GM19372 (cell line): ENCODE measurements at regions not wholly inside any gene's neighbourhood (a gene's known extent, or its start where the extent isn't known, plus 50 kb on each side); places are given as distances from the start of the nearest gene placed in this dataset.

Experiments used
- ATAC-seq: cut with Tn5 transposase; IDR thresholded peaks from one replicate; pipeline ENCODE4 v1.9.1; 2021; ENCODE audit warnings: mild to moderate bottlenecking, low read depth, moderate library complexity; ENCODE audit not compliant: unreplicated experiment

DNA sequence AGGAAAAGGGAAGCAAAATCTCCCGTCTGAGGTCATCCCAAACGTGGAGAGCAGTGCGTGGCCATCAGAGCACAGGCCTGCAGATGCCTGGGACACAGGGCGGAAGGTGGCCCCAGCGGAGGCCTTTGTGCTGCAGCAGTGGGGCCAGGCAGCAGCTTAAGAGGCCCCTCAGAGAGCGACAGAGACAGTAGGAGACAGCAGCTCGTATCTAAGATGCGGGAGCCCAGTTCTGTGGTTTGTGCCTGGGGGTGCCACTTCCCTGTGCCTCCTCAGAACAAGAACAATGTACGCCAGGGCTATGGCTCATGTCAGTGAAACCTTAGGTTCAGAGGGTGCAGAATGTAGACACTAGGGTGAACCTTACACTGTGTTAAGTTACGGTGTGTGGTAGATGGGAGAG is 316.6 kb upstream of the AKR1E2 start:
- no peak for ATAC-seq

DNA sequence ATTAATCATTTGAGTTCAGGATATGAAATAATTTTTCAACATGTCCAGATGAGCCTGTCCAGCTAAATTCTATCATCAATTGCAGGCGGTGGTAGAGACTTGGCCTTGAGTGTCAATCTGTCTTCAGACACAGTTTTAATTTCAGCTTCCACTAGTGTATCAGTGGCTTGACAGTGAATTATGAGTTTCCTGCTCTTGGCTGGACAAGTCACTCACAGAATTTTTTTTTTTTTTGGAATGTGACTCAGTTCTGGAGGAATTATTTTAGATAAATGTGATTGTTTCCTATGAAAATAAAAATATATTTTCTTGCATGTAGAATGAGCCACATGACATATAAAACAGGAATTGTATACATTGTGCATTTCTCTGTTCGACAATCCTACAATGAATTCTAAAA is 319.9 kb upstream of the AKR1E2 start:
- ATAC-seq = no peak

DNA sequence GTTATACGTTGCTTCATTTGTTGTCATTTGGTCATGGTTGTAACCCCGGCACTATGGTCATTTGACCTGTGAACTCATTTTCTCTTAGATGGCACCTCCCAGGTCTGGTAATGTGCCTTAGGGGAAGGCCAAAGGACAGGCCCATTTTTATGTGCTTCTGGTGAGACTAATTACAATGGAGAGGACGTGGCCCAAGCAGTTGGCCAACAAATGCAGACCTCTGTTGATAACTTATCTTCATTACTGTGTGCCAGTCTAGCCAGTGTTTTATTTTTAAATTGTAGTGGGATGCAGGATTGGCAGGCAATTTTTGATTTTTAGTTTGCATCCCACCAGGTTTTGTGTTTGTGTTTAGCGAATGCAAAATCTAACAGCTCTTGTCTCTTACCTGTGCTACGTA is 321.5 kb upstream of the AKR1E2 start:
- ATAC-seq = no peak

DNA sequence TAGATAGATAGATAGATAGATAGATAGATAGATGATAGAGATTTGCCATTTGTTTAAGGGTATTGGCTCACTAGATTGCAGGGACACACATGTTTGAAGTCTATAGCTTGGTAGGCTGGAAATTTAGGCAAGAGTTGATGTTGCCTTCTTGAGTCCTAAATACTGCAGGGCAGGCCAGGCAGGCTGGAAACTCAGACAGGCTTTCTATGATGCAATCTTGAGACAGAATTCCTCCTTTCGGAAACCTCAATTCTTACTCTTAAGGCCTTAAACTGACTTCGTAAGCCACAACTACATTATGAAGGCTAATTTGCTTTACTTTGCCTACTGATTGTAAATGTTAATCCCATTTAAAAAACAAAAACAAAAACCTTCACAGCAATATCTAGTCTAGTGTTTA is 322.9 kb upstream of the AKR1E2 start:
- no peak for ATAC-seq

DNA sequence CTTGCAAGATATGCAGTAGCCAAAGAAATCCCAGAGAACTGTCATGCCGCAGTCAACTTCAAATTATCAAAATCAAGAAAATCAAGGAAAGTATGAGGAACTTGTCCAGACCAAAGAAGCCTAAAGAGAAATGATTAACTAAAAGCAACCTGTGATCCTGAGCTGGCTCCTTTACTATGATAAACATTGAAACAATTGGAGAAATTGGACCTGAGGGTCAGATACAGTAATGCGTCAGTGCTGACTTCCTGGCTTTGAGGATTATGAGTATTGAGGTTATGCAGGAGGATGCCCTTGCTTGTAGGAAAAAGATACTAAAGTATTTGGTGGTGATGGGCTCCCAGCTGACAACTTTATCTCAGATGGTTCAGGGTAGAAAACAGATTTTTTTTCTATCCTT is 324.7 kb upstream of the AKR1E2 start:
- ATAC-seq = no peak

DNA sequence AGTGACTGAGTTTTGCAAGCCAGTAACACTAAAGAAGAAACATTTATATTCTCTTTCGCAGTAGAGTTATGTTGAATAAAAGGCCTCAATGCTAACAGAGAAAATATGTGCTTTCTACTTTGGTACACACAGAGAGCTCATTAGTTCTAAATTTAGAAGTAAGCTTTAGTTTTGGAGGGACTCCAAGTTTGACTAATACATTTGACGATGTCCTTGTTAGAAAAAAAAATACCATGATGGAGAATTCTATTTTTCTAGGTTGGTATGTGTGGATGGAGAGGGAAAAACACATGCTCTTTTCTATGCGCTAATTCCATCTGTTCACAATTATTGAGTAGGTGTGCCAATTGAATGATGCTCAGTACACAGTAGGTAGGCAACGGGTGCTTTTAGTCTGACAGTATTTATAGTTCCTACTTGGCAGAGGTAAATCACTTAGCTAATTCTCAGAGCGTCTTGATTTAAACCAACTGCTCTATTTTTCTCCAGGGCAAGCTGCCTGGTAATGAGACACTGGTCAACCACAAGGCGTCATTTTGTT is 327.2 kb upstream of the AKR1E2 start:
- ATAC-seq = no peak

DNA sequence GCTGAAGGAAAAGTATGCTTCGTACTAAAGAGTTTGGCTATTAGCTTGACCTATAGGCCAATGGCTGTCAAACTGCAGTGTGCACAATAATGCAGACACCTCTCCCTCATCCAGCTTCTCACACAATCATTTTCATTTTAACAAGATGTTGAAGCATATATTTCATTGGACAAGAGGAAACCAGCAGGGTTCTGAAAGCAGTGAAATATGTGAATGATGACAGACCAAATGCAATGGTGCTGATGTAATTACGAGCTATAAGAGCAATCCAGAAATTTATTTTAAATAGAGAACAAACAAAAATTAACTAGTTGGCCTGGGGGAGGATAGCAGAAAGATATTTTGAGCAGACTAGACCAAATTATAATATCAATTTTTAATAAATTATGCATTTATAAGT is 331.5 kb upstream of the AKR1E2 start:
- ATAC-seq = no peak

DNA sequence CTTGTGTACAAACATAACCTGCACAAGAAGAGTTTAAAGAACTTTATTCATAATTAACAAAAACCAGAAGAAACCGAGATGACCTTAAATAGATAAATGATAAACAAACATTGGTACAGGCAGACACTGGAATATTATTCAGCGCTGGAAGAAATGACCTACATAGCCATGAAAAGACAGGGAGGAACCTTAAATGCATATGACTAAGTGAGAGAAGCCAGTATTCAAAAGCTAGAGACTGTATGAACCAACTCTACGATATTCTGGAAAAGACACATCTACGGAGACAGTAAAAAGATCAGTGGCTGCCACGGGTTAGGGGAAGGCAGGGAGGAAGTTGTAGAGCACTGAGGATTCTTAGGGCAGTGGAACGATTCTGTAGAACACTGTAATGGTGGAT is 333.8 kb upstream of the AKR1E2 start:
- ATAC-seq = no peak

DNA sequence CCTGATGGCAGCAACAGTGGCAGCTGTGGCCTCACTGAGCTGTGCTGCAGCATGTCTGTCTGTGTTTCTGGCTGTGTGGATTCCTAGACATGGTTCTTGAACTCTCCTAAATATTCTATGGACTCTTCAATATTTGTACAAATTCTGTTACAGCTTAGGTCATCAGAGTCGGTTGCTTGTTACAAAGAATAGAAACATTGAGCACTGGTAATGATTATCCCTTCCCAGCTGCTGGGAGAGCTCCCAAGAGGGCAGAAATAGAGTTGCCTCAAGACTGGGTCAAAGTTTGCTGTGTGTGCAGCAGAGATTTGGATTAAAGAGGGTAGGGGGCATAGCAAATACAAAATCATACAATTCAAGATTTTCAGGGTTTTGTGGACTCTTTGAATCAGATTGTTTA is 337.1 kb upstream of the AKR1E2 start:
- no peak for ATAC-seq

DNA sequence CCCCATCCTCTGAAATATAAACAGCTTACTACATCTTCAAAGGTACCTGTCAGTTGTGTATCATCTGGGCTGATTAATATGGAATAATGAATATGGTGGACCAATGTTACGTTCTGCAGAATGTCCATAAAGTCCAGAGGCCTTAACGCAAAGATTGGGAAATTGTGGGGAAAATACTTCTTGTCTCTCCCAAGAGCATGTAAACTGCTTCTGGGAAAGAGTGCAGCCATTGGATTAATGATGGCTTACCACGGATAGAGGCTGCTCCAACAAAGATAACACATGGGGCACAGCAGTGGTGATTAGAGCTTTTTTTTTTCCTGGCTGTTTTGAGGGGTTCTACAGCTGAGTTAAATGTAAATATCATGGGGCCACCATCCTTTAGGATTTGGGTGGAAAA is 340.4 kb upstream of the AKR1E2 start:
- no peak for ATAC-seq

DNA sequence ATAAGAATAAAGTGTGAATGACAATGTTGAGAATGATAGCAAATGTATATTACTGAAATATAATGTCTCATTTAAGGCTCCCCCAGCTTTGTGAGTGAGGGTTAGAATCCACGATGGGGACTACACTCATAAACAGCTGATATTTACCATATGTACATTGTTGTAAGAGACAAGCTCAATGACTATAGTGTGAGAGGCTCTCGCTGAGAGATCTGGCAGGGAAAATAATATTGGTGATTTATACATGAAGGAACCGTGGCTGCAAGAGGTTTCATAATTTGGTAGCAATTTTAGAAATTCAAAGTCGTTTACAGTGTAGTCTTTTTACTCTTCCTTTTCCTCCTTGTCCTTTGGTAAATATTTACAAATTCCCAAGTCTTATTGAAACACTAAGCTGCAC is 342.2 kb upstream of the AKR1E2 start:
- no peak for ATAC-seq

DNA sequence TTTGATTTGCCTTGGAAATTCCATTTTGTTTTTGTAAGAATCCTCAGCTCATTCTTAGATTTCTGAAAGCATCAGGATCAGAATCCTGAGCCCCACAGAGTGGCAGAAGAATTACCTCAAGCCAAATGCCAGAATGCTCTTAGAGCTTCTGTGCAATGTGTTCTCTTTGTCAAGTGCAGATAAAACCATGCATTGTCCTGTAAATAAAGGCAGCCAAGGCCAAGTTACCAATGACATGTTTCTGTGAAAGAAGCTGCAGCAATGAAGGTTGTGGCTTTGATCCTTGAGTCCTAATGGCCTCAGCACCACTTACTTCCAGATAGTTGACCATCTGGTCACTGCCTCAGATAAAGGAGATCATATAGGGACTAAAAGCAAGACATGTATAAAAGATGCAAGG is 343.3 kb upstream of the AKR1E2 start:
- no peak for ATAC-seq

DNA sequence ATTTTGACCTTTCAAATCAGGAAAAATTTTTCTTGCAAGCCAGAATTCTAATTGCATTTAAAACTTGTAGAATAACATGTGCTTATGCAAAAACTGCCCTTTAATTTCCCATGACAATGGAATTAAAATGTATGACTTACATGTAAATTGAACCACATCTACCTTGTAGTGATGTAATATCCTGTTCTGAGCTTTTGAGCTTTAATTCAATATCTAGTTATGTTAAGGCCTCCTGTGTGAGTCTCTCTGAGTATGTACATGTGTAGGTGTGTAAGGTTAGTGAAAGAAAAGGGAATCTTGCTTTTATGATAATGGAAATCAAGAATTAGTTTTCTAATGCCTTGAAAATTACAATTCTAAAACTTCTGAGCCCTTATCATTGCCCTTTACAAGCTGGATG is 344.8 kb upstream of the AKR1E2 start:
- no peak for ATAC-seq

DNA sequence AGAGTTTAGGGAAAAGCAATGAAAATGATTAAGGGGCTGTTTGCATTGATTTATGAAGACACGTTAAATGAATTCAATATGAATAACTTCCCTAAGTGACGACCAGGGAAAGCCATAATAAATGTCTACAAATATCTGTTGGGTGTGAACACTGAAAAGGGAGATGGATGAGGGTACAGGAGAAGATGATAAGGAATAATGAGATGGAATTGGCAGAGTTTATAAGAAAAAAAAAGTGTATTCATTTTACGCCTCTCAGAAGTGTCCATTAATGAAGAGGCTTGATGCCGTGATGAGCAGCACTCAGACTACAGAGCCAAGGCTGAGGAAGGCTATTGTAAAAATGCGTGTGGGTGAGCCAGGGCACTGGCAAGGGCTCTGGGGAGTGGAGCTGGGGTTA is 346.7 kb upstream of the AKR1E2 start:
- ATAC-seq = no peak

DNA sequence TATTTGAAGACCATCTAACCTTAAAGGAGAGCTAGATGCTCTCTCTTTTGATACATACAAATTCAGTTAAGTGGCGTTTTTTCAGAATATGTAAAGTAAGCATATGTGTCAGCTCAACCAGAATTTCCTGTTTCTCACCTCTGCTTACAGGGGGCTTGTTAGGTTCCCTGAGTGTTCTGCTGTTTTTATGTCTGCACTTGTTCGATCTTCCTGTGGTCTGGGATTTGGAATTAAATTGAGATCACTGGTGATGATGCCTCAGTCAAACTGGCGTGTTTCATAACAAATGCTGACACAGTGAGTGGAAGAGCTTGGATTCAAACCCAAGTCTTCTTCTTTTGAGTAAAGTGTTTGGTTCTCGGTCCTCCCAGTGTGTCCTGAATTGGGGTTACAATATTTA is 348.3 kb upstream of the AKR1E2 start:
- ATAC-seq = no peak

DNA sequence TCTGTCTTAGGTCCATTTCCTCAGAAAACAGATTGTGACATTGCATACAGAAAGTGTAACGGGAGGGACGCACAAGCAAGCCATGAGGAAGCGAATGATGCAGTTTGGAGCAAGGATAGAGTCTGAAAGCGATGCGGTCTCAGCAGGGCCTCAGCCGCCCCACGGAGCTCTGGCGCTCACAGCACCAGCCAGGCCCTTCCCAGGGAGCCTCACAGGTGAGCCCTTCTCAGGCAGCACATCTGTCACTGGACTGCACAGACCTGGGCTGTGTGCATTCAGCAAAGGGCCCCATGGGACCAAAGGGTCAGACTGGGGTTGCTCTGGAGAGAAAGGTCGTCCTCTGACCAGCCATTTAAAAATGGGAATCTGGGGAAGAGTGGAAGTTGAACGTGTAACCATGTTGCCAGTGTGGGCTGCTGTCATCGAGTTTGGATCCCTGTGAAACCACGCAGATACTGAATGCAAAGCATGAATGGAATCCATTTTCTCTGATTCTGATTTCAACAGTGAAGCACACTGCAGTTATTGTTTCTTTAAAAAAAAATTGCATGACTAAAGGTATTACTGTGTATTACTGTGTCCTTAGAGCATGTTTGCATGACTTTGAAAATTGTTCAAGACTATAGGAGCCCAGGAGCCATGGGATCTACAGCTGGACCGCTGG is 350.0 kb upstream of the AKR1E2 start:
- no peak for ATAC-seq

DNA sequence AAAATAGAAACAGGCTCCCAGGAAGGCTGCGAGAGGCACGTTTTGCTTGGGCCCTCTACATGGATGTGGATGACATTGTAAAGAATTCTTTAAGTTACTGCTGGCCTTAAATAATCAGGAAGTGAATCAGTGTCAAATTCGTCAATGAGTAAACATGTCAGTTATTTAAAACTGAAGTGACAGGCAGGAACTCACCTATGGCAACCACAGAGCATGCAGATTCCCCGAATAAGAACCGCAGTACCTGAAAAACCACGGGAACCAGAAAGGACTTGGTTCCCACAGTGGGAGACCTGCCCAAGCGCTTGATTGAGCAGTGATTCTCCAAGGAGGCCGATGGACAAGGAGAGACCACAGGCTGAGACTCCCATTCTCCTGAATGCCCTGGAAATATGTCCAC is 351.2 kb upstream of the AKR1E2 start:
- no peak for ATAC-seq

DNA sequence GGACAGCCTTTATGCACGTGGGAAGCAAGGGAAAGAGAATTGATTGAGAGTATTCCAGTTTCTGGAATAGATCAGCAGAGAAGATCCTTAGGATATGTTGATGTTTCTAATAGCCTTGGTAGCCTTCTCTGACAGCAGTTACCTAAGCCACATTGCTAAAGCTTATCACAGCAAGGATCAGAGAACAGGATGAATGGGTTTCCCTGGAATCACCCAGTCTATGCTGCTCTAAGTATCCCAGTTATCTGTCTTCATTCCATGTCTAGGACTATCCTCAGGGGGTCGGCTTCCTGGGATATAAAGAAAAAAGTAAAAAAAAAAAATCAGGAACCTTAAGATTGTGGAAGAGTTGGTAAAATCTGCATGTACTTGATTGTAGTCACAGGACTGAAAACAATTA is 352.0 kb upstream of the AKR1E2 start:
- ATAC-seq = no peak

DNA sequence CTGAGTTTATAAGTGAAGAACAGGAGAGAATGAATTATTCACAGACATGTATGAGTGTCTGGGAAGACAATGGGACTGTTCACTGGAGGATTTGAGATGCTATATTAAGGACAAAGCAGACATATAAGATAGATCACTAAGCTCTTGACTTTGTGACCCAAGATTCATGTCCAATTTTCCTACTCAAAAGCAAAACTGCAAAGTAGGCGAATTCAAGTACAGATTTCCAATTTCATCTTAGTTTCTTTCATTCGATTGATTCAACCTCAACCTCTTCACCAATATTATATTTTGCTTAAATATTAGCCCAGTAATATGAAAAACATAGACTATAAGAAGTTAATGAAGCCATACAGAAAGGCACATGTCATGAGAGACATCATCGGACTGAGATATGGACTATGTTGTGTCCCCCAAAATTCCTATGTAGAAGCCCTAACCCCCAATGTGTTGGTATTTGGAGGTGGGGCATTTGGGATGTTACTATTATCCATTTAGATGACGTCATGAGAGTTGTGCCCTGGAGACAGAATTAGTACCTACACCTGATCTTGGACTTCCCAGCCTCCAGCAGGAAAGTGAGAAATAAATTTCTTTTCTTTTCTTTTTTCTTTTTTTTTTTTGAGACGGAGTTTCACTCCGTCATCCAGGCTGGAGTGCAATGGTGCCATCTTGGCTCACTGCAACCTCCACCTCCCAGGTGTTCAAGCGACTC is 353.7 kb upstream of the AKR1E2 start:
- no peak for ATAC-seq

DNA sequence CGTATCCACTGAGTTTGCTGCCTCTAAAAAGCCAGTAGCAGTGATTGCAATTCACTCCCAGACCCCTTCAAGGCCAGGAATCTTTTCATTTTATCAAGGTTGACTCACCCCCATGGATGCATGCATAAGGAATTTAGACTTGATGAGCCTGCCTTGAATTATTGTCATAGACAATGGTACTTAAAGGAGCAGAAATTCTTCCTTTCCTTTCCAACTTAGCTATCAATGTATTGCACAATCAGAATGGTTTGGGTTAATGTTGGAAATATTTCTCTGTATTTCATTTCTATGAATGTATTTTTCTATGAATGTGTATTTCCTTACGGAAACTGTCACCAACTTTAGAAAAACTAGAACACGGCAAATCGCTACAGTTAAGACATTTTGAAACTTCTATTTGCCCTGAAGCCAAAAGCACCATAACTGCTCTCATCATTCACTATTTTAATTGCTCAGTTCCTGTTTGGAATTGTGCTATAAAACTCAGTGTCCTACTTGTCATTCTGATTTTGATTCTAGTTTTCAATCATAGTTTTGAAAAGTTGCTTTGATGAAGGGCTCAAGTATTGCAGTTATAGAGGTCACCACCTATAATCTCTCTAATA is 355.7 kb upstream of the AKR1E2 start:
- ATAC-seq = no peak

DNA sequence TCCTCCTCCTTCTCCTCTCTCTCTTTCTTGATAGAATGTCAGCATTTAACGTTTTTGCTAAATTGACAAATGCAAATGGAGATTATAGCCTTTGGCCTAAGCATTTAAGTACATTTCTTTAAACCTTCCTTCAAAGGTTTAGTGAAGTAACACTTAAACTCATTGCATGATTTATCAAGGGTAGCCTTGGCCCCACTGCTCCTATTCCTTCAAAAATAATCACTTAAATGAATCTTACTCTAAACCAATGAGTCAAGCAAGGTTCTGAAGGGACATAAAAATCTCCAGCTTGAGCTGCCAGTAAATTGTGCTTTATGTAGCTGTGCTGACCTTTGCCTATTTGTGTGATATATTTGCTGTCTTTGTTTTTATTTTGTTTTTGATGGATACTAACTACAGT is 358.5 kb upstream of the AKR1E2 start:
- ATAC-seq = no peak

DNA sequence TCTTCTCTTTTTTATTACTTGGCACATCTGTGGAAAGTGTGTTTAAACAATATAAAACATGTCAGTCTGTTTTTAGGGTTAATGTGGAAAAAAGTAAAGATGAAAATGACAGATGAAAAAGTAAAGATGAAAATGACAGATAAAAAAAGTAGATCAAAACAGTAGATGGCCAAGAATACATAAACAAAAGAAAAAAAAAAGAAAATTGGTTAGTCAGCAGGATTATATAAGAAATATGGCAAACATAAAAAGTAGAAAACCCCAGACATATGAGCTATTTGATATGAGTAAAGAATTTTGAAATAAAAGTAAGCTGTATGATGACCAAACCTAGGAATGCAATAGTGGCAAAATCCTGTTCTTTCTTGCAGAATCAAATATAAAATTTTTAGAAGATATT is 365.7 kb upstream of the AKR1E2 start:
- ATAC-seq = no peak
